ENCODE measurements at regions not wholly inside any gene's neighbourhood (a gene's known extent, or its start where the extent isn't known, plus 50 kb on each side); places are given as distances from the start of the nearest gene placed in this dataset.
"Not testable (repeated sequence)": the region's sequence is repeated elsewhere in the genome, so short reads cannot be mapped to it uniquely, and the experiment has no call there.

- not testable (repeated sequence) for TF ChIP-seq CTCF, POLR2A (IDR thresholded peaks at IDR 0.05)
Observed at GRCh38 chr16:31981739-31982138, 108.1 kb downstream of the ZNF267 start.
